ENCODE measurements at regions not wholly inside any gene's neighbourhood (a gene's known extent, or its start where the extent isn't known, plus 50 kb on each side); places are given as distances from the start of the nearest gene placed in this dataset.

DNA sequence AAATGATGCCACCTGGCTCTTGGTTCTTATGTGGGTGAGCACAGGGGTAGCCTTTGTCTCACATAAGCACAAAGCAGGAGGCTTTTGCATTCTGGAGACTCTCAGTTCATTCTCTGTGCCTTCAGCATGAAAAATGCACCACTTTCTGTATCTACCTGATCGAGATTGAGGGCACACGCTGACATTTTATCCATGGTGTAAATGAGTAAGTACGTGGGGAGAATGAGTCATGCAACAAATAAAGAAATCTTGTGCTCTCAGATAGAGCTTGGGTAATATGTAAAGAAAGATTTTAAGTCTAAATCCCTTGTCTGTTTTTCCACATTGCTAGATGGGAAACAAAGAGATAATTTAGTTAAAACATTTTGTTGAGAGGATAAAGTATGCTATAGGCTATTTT is 607.2 kb upstream of the WWC1 start:
- Mint-ChIP-seq H3K27me3 (no peaks in the 10 kb centered on the region), H3K36me3 (no peaks in the 10 kb centered on the region), H3K27ac (no peak overlapping the region), H3K4me3 (no peak overlapping the region), H3K4me1 (no peaks in the 10 kb centered on the region), H3K9me3 (peaks cover 0 to 11% (median 6%) of the 10 kb centered on the region in 7 donors)
- Histone ChIP-seq H3K9me3 (ENCODE audit: control insufficient read depth in 2 of 2, low read length in 2 of 2) (no peaks in the 10 kb centered on the region), H3K27me3 (ENCODE audit: control insufficient read depth, insufficient read depth, low read length) (no peaks in the 10 kb centered on the region), H3K4me3 (ENCODE audit: low read depth, low read length) (no peak overlapping the region), H3K4me1 (ENCODE audit: control insufficient read depth, insufficient read depth, low read length, poor library complexity, severe bottlenecking) (no peaks in the 10 kb centered on the region), H3K27ac (ENCODE audit: insufficient read depth, low read length, poor library complexity, severe bottlenecking) (no peak overlapping the region), H3K36me3 (ENCODE audit: control insufficient read depth, insufficient read depth, low read length) (no peaks in the 10 kb centered on the region)
- ATAC-seq (ENCODE audit: low read depth in 2 of 2): no peak
- no peak for DNase-seq

DNA sequence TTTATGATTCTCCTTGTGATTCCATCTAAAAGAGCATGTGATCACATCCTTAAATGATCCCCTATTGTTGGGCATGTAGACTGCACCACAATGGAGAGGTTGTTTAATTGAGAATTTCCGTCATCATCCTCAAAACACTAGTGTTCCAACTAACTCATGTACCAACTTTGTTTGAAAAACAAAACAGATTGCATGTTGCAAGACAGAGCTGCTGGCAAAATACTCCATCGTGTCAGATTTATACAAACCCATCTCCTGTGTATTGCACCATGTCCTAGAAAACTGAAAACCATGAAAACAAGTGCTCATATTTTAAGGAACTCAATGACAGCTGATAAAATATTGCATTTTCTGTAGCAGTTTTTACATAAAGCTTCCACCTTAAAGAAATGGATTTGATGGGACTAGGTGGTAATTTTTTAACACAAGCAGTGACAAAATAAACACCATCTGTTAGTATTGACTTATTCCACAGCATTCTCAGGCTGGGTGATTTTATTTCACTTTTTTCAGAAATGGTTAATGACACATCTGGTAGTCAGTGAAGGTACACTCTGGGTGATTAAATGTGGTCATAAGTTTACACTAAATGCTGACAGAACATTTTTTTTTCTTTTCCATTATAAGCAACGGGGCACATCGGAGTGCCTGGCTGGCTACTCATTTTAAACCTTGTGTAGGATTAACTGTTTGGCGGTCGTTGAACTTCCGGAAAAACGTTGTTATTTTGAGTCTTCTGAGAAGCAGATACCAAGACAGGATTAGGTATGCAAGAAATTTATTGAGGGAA is 602.9 kb upstream of the WWC1 start:
- H3K27me3 ChIP-seq (ENCODE audit: control insufficient read depth, insufficient read depth, low read length): no peaks in the 10 kb centered on the region
- no peak overlapping the region for H3K27ac ChIP-seq (ENCODE audit: insufficient read depth, low read length, poor library complexity, severe bottlenecking)
- Mint-ChIP-seq H3K4me3 (no peak overlapping the region), H3K4me1 (no peaks in the 10 kb centered on the region), H3K36me3 (no peaks in the 10 kb centered on the region), H3K27ac (no peak overlapping the region), H3K27me3 (no peaks in the 10 kb centered on the region), H3K9me3 (peaks cover 0 to 5% (median 1%) of the 10 kb centered on the region in 7 donors)
- ATAC-seq (ENCODE audit: low read depth in 2 of 2): no peak
- no peak overlapping the region for H3K4me3 ChIP-seq (ENCODE audit: low read depth, low read length)
- H3K9me3 ChIP-seq (ENCODE audit: control insufficient read depth in 2 of 2, low read length in 2 of 2): no peaks in the 10 kb centered on the region
- no peaks in the 10 kb centered on the region for H3K36me3 ChIP-seq (ENCODE audit: control insufficient read depth, insufficient read depth, low read length)
- DNase-seq: no peak
- no peaks in the 10 kb centered on the region for H3K4me1 ChIP-seq (ENCODE audit: control insufficient read depth, insufficient read depth, low read length, poor library complexity, severe bottlenecking)

DNA sequence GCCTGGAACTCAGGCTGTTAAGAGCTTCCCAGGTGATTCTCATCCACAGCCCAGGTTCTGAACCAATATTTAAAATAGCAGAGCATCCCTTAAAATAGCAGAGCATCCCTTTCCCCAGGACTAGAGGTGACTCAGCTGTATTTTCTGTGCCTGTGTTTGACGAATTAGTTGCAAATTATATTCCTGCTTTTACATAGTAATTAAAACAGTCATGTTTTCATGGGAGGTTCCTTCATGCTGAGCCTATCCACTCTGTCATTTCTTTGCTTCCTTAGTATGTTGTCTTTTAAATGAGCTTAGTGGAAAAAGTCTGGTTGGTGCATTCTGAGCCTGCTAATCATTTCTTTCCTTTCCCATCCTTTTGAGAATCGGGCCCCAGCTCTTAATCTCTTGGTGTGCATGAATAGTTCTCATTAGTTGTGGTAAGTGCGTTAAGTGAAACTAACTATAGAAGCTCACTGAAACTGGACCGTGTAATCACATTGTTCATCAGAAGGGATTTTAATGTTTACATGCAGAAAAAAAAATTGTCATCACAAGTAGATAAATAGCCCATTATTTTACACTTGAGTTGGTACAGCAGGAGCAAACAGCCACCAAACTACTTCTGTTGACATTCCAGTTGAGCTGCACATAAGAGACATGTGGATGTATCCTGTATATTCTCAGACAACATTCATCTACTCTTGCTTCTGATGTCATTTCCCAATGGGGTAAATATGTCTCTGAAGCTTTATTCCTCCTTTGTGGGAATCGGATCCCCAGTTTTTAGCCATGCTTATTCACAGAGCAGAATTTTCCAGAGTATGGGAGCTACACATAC is 596.9 kb upstream of the WWC1 start:
- Histone ChIP-seq H3K27ac (ENCODE audit: insufficient read depth, low read length, poor library complexity, severe bottlenecking) (no peak overlapping the region), H3K9me3 (ENCODE audit: control insufficient read depth in 2 of 2, low read length in 2 of 2) (peaks cover 0 to 2% of the 10 kb centered on the region in 2 experiments), H3K36me3 (ENCODE audit: control insufficient read depth, insufficient read depth, low read length) (no peaks in the 10 kb centered on the region), H3K27me3 (ENCODE audit: control insufficient read depth, insufficient read depth, low read length) (no peaks in the 10 kb centered on the region), H3K4me1 (ENCODE audit: control insufficient read depth, insufficient read depth, low read length, poor library complexity, severe bottlenecking) (no peaks in the 10 kb centered on the region), H3K4me3 (ENCODE audit: low read depth, low read length) (no peak overlapping the region)
- Mint-ChIP-seq H3K4me3 (no peak overlapping the region), H3K9me3 (peaks cover 0 to 11% (median 2%) of the 10 kb centered on the region in 7 donors), H3K36me3 (no peaks in the 10 kb centered on the region), H3K27me3 (no peaks in the 10 kb centered on the region), H3K4me1 (no peaks in the 10 kb centered on the region), H3K27ac (no peak overlapping the region)
- DNase-seq (no peak), ATAC-seq (ENCODE audit: low read depth in 2 of 2) (no peak)

DNA sequence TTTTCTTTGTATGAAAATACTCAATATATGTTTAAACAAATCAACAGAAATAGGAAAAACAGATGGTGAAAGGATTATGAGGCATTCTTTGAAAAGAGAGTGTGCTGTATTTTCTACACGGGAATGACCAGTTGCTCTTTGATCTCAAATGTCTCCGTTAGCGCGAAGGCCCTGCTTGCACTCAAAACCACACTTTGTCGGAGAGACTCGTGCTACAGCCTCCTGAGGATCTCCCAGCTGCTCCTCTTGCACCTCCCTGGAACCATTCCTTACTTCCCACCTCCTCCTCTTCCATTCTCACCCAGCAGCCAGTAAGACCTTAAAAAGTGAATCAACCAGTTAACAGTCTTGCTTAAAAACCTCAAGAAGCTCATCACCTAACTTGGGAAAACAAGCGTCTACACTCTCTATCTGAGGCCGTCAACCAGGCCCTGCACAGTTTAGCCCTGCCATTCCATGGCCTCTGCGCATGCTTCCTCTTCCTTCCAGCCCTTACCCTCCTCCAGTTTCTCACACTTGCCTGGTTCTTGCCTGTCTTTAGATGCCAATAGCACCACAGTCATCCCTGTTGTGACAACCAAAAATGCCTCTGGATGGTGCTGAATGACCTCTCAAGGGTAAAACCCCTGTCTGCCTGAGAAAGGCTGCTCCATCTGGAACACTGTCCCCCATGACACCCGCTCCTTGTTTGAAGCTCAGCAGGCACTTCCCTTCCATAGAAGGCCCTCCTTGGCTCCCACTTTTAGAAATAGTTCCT is 594.7 kb upstream of the WWC1 start:
- no peak overlapping the region for H3K27ac ChIP-seq (ENCODE audit: insufficient read depth, low read length, poor library complexity, severe bottlenecking)
- ATAC-seq (ENCODE audit: low read depth in 2 of 2) (no peak), DNase-seq (no peak)
- Mint-ChIP-seq H3K27me3 (no peaks in the 10 kb centered on the region), H3K4me1 (no peaks in the 10 kb centered on the region), H3K9me3 (peaks cover 0 to 11% (median 4%) of the 10 kb centered on the region in 7 donors), H3K27ac (no peak overlapping the region), H3K36me3 (no peaks in the 10 kb centered on the region), H3K4me3 (no peak overlapping the region)
- no peaks in the 10 kb centered on the region for H3K36me3 ChIP-seq (ENCODE audit: control insufficient read depth, insufficient read depth, low read length)
- H3K4me1 ChIP-seq (ENCODE audit: control insufficient read depth, insufficient read depth, low read length, poor library complexity, severe bottlenecking): no peaks in the 10 kb centered on the region
- H3K4me3 ChIP-seq (ENCODE audit: low read depth, low read length): no peak overlapping the region
- peaks cover 0 to 2% of the 10 kb centered on the region in 2 experiments for H3K9me3 ChIP-seq (ENCODE audit: control insufficient read depth in 2 of 2, low read length in 2 of 2)
- H3K27me3 ChIP-seq (ENCODE audit: control insufficient read depth, insufficient read depth, low read length): no peaks in the 10 kb centered on the region

DNA sequence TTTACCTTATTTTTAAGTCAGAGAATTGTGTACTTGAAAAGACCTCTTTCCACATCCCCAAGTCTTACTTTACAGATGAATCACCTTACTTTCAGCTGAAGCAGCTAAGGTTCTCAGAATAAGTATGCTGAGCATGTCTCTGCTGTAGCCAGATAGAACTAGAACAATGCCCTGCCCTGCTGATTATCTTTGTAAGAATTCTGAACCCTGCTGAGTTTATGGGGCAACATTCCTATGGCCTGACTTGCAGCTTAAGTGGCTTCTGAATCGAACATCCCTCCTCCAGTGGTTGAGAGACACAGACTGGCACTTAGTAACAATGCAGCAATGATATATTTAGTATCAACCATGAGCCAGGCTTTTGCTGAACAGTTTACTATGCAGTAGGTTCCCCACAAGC is 592.0 kb upstream of the WWC1 start:
- H3K4me1 ChIP-seq (ENCODE audit: control insufficient read depth, insufficient read depth, low read length, poor library complexity, severe bottlenecking): no peaks in the 10 kb centered on the region
- DNase-seq (no peak), ATAC-seq (ENCODE audit: low read depth in 2 of 2) (no peak)
- Mint-ChIP-seq H3K9me3 (peaks cover 2 to 11% (median 4%) of the 10 kb centered on the region in 7 donors), H3K4me3 (no peak overlapping the region), H3K4me1 (no peaks in the 10 kb centered on the region), H3K36me3 (no peaks in the 10 kb centered on the region), H3K27me3 (no peaks in the 10 kb centered on the region), H3K27ac (no peak overlapping the region)
- H3K27ac ChIP-seq (ENCODE audit: insufficient read depth, low read length, poor library complexity, severe bottlenecking): no peak overlapping the region
- H3K4me3 ChIP-seq (ENCODE audit: low read depth, low read length): no peak overlapping the region
- H3K36me3 ChIP-seq (ENCODE audit: control insufficient read depth, insufficient read depth, low read length): no peaks in the 10 kb centered on the region
- no peaks in the 10 kb centered on the region for H3K27me3 ChIP-seq (ENCODE audit: control insufficient read depth, insufficient read depth, low read length)
- peaks cover 0 to 2% of the 10 kb centered on the region in 2 experiments for H3K9me3 ChIP-seq (ENCODE audit: control insufficient read depth in 2 of 2, low read length in 2 of 2)

DNA sequence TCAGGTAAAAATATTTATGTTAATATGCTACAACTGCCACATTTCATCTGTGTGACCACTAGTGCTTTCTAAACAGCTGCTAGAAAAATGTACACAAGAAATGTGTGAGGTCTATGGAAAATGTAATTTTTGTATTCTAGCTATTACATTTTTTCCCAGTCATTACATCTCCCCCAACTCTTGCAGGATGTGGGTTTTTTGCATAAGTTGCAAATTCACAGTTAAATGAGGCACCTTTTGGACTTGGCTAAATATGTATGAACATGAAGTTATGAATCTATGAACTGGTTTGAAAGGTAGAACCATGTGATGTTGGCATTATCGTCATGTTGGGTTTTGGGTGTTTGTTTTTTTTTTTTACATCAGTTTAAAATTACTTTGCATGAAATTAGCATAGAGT is 590.4 kb upstream of the WWC1 start:
- H3K27me3 ChIP-seq (ENCODE audit: control insufficient read depth, insufficient read depth, low read length): no peaks in the 10 kb centered on the region
- no peak overlapping the region for H3K27ac ChIP-seq (ENCODE audit: insufficient read depth, low read length, poor library complexity, severe bottlenecking)
- H3K4me1 ChIP-seq (ENCODE audit: control insufficient read depth, insufficient read depth, low read length, poor library complexity, severe bottlenecking): no peaks in the 10 kb centered on the region
- ATAC-seq (ENCODE audit: low read depth in 2 of 2): no peak
- H3K4me1 Mint-ChIP-seq: no peaks in the 10 kb centered on the region
- no peaks in the 10 kb centered on the region for H3K27me3 Mint-ChIP-seq
- no peak overlapping the region for H3K4me3 Mint-ChIP-seq
- no peak for DNase-seq
- no peaks in the 10 kb centered on the region for H3K9me3 ChIP-seq (ENCODE audit: control insufficient read depth in 2 of 2, low read length in 2 of 2)
- no peak overlapping the region for H3K4me3 ChIP-seq (ENCODE audit: low read depth, low read length)
- no peaks in the 10 kb centered on the region for H3K36me3 Mint-ChIP-seq
- H3K27ac Mint-ChIP-seq: no peak overlapping the region
- no peaks in the 10 kb centered on the region for H3K36me3 ChIP-seq (ENCODE audit: control insufficient read depth, insufficient read depth, low read length)
- peaks cover 2 to 12% (median 4%) of the 10 kb centered on the region in 7 donors for H3K9me3 Mint-ChIP-seq

DNA sequence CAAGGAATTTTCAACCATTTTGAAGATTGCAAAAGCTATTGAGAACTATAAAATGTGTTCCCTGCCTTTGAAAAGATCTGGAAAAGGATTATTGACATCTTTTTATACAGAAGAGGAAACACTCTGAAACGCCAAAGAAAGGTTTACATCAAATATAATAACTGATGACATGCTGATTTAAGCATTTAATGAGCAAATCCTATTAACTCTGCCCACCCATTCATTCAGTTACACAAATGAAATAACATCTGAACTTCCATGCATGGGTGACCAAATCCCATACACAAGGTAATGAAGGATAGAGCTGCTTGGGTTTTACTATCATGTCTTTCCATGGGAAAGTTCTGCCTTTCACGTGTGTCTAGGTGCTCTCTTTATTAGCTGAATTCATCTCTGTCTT is 589.4 kb upstream of the WWC1 start:
- no peaks in the 10 kb centered on the region for H3K4me1 ChIP-seq (ENCODE audit: control insufficient read depth, insufficient read depth, low read length, poor library complexity, severe bottlenecking)
- H3K4me1 Mint-ChIP-seq: no peaks in the 10 kb centered on the region
- H3K4me3 Mint-ChIP-seq: no peak overlapping the region
- H3K9me3 ChIP-seq (ENCODE audit: control insufficient read depth in 2 of 2, low read length in 2 of 2): no peaks in the 10 kb centered on the region
- H3K9me3 Mint-ChIP-seq: peaks cover 0 to 12% (median 3%) of the 10 kb centered on the region in 7 donors
- ATAC-seq (ENCODE audit: low read depth in 2 of 2): no peak
- no peaks in the 10 kb centered on the region for H3K27me3 Mint-ChIP-seq
- H3K27ac ChIP-seq (ENCODE audit: insufficient read depth, low read length, poor library complexity, severe bottlenecking): no peak overlapping the region
- H3K27me3 ChIP-seq (ENCODE audit: control insufficient read depth, insufficient read depth, low read length): no peaks in the 10 kb centered on the region
- H3K27ac Mint-ChIP-seq: no peak overlapping the region
- no peak for DNase-seq
- H3K4me3 ChIP-seq (ENCODE audit: low read depth, low read length): no peak overlapping the region
- no peaks in the 10 kb centered on the region for H3K36me3 Mint-ChIP-seq
- no peaks in the 10 kb centered on the region for H3K36me3 ChIP-seq (ENCODE audit: control insufficient read depth, insufficient read depth, low read length)
